ENCODE measurements at regions not wholly inside any gene's neighbourhood (a gene's known extent, or its start where the extent isn't known, plus 50 kb on each side); places are given as distances from the start of the nearest gene placed in this dataset.

GRCh38 chr11:122264121-122264520, 148.1 kb upstream of the BLID start:
- BruUV-seq (replicated peaks) = no TSS peak
- Mint-ChIP-seq H3K36me3 (ENCODE audit: insufficient read depth, unreplicated experiment) (no peaks in the 10 kb centered on the region), H3K27ac (ENCODE audit: unreplicated experiment) (no peak overlapping the region), H3K9me3 (ENCODE audit: low read depth, unreplicated experiment) (no peaks in the 10 kb centered on the region), H3K4me1 (ENCODE audit: low read depth, unreplicated experiment) (no peaks in the 10 kb centered on the region), H3K4me3 (ENCODE audit: low read depth, unreplicated experiment) (no peak overlapping the region), H3K27me3 (ENCODE audit: unreplicated experiment) (peaks cover 57% of the 10 kb centered on the region)
- CTCF ChIA-PET = no interaction called here
- DNase-seq = no peak
- no peak for TF ChIP-seq CTCF (IDR thresholded peaks at IDR 0.05; ENCODE audit: unreplicated experiment)
- intact Hi-C loops (cut with micrococcal nuclease; ENCODE audit: unreplicated experiment) = no loop called here

GRCh38 chr11:122261546-122261945, 145.5 kb upstream of the BLID start:
- DNase-seq = no peak
- peaks cover 67% of the 10 kb centered on the region for H3K27me3 Mint-ChIP-seq (ENCODE audit: unreplicated experiment)
- no peaks in the 10 kb centered on the region for H3K4me1 Mint-ChIP-seq (ENCODE audit: low read depth, unreplicated experiment)
- H3K36me3 Mint-ChIP-seq (ENCODE audit: insufficient read depth, unreplicated experiment) = no peaks in the 10 kb centered on the region
- CTCF ChIA-PET = no interaction called here
- no TSS peak for BruUV-seq (replicated peaks)
- intact Hi-C loops (cut with micrococcal nuclease; ENCODE audit: unreplicated experiment) = no loop called here
- H3K9me3 Mint-ChIP-seq (ENCODE audit: low read depth, unreplicated experiment) = no peaks in the 10 kb centered on the region
- no peak for TF ChIP-seq CTCF (IDR thresholded peaks at IDR 0.05; ENCODE audit: unreplicated experiment)
- no peak overlapping the region for H3K27ac Mint-ChIP-seq (ENCODE audit: unreplicated experiment)
- H3K4me3 Mint-ChIP-seq (ENCODE audit: low read depth, unreplicated experiment) = no peak overlapping the region

- Mint-ChIP-seq H3K27ac (ENCODE audit: unreplicated experiment) (no peak overlapping the region), H3K4me1 (ENCODE audit: low read depth, unreplicated experiment) (no peaks in the 10 kb centered on the region), H3K27me3 (ENCODE audit: unreplicated experiment) (peaks cover 71% of the 10 kb centered on the region), H3K4me3 (ENCODE audit: low read depth, unreplicated experiment) (no peak overlapping the region), H3K36me3 (ENCODE audit: insufficient read depth, unreplicated experiment) (no peaks in the 10 kb centered on the region), H3K9me3 (ENCODE audit: low read depth, unreplicated experiment) (no peaks in the 10 kb centered on the region)
- no TSS peak for BruUV-seq (replicated peaks)
- TF ChIP-seq CTCF (IDR thresholded peaks at IDR 0.05; ENCODE audit: unreplicated experiment) = no peak
- DNase-seq = no peak
- CTCF ChIA-PET = no interaction called here
- intact Hi-C loops (cut with micrococcal nuclease; ENCODE audit: unreplicated experiment) = no loop called here
Measured at GRCh38 chr11:122259195-122259821, 143.3 kb upstream of the BLID start.

- no peak for DNase-seq
- no peak overlapping the region for H3K4me3 Mint-ChIP-seq (ENCODE audit: low read depth, unreplicated experiment)
- H3K27ac Mint-ChIP-seq (ENCODE audit: unreplicated experiment) = no peak overlapping the region
- peaks cover 65% of the 10 kb centered on the region for H3K27me3 Mint-ChIP-seq (ENCODE audit: unreplicated experiment)
- no peaks in the 10 kb centered on the region for H3K4me1 Mint-ChIP-seq (ENCODE audit: low read depth, unreplicated experiment)
- H3K36me3 Mint-ChIP-seq (ENCODE audit: insufficient read depth, unreplicated experiment) = no peaks in the 10 kb centered on the region
- TF ChIP-seq CTCF (IDR thresholded peaks at IDR 0.05; ENCODE audit: unreplicated experiment) = no peak
- BruUV-seq (replicated peaks) = no TSS peak
- H3K9me3 Mint-ChIP-seq (ENCODE audit: low read depth, unreplicated experiment) = no peaks in the 10 kb centered on the region
- intact Hi-C loops (cut with micrococcal nuclease; ENCODE audit: unreplicated experiment) = no loop called here
- CTCF ChIA-PET = no interaction called here
Measured at GRCh38 chr11:122258446-122259194, 142.6 kb upstream of the BLID start.

Data from Calu3 (cell line).